AG04449 (cell line): ENCODE measurements at regions not wholly inside any gene's neighbourhood (a gene's known extent, or its start where the extent isn't known, plus 50 kb on each side); places are given as distances from the start of the nearest gene placed in this dataset.

Experiments used
- CTCF ChIA-PET: fragments of 350-600 bp; formaldehyde crosslinking; extraction: SDS; loops from one replicate; lab custom pipeline; 2021; ENCODE audit warnings: antibody characterized with exemption; lab: Yijun Ruan, JAX
- POLR2A ChIA-PET: fragments of 400-600, 350-600 bp; formaldehyde crosslinking; extraction: SDS; loops from one replicate; lab custom pipeline; 2020; ENCODE audit warnings: antibody characterized with exemption, inconsistent platforms; lab: Yijun Ruan, JAX
- DNase-seq: peaks from one replicate; pipeline ENCODE4 v3.0.0-alpha.2; 2010; ENCODE audit warnings: low read depth, low spot score
- H3K4me3 ChIP-seq: 2 replicates; pipeline ENCODE4 v1.5.1; 2011; ENCODE audit warnings: low read depth, mild to moderate bottlenecking, control low read depth, low read length
- CTCF ChIP-seq: IDR thresholded peaks from one replicate; pipeline ENCODE4 v1.5.1; 2011; ENCODE audit warnings: mild to moderate bottlenecking, moderate library complexity, low read length, control low read depth, inconsistent platforms; ENCODE audit not compliant: insufficient read depth; ENCODE audit errors: missing control alignments

- no peak overlapping the region for H3K4me3 ChIP-seq
- CTCF ChIA-PET: interaction anchor here (0.6 to 2.7 kb wide), 7 partner anchors 9 to 665 kb away, joined by 3 to 15 read pairs (median 4); no protein-coding TSS in a partner anchor
- POLR2A ChIA-PET: no interaction called here
- DNase-seq: no peak
- no peak for TF ChIP-seq CTCF
These were observed 273.8 kb downstream of the TRIB2 start for GRCh38 chr2:12990523-12990922.

GRCh38 chr2:12998685-12999084, 281.9 kb downstream of the TRIB2 start:
- no peak overlapping the region for H3K4me3 ChIP-seq
- ChIA-PET CTCF (interaction anchor here (1.6 to 4.1 kb wide), 2 partner anchors 8 kb away, joined by 8 to 31 read pairs; no protein-coding TSS in a partner anchor), POLR2A (no interaction called here)
- no peak for DNase-seq
- TF ChIP-seq CTCF: no peak

- ChIA-PET CTCF (interaction anchor here (1.0 to 1.7 kb wide), 5 partner anchors 10 to 1222 kb away, joined by 3 to 4 read pairs (median 3); no protein-coding TSS in a partner anchor), POLR2A (no interaction called here)
- TF ChIP-seq CTCF: no peak
- DNase-seq: no peak
- H3K4me3 ChIP-seq: no peak overlapping the region
These were observed 284.1 kb downstream of the TRIB2 start for GRCh38 chr2:13000664-13001363.

- H3K4me3 ChIP-seq: no peak overlapping the region
- POLR2A ChIA-PET: no interaction called here
- TF ChIP-seq CTCF: no peak
- no peak for DNase-seq
- CTCF ChIA-PET: interaction anchor here (1.0 to 1.7 kb wide), 4 partner anchors 10 to 1217 kb away, joined by 3 to 4 read pairs (median 4); no protein-coding TSS in a partner anchor
These were observed 284.7 kb downstream of the TRIB2 start for GRCh38 chr2:13001408-13001807.

GRCh38 chr2:13002536-13003331, 286.0 kb downstream of the TRIB2 start:
- DNase-seq: no peak
- TF ChIP-seq CTCF: no peak
- CTCF ChIA-PET: interaction anchor here (0.8 to 2.6 kb wide), 5 partner anchors 11 to 1315 kb away, joined by 3 to 8 read pairs (median 3); partner anchors contain the start of gene TRIB2
- no peak overlapping the region for H3K4me3 ChIP-seq
- POLR2A ChIA-PET: no interaction called here

- DNase-seq: no peak
- H3K4me3 ChIP-seq: no peak overlapping the region
- ChIA-PET POLR2A (no interaction called here), CTCF (interaction anchor here (0.8 to 2.6 kb wide), 4 partner anchors 12 to 1316 kb away, joined by 3 to 8 read pairs (median 5); partner anchors contain the start of gene TRIB2)
- no peak for TF ChIP-seq CTCF
These were observed 286.8 kb downstream of the TRIB2 start for GRCh38 chr2:13003500-13003899.
